IPS DF 19.7 (cell line): ENCODE measurements at regions not wholly inside any gene's neighbourhood (a gene's known extent, or its start where the extent isn't known, plus 50 kb on each side); places are given as distances from the start of the nearest gene placed in this dataset.
A peak's percentile ranks its signal among the peaks of the same experiment; 100 is the strongest.

ENCODE experiments used
- DNase-seq: peaks from one replicate; pipeline ENCODE4 v3.0.0-alpha.2; 2013; ENCODE audit warnings: low read depth, low spot score

- DNase-seq, result no peak
Measured at GRCh38 chr14:101202627-101203404, 299.3 kb upstream of the RTL1 start.

GRCh38 chr14:101206556-101206955 lies 303.0 kb upstream of the RTL1 start:
- DNase-seq, result no peak

GRCh38 chr14:101207041-101207440 lies 303.5 kb upstream of the RTL1 start:
- no peak for DNase-seq

GRCh38 chr14:101207897-101208296 lies 304.4 kb upstream of the RTL1 start:
- no peak for DNase-seq

- DNase-seq, result no peak
Measured at GRCh38 chr14:101209594-101209993, 306.1 kb upstream of the RTL1 start.

- no peak for DNase-seq
Measured at GRCh38 chr14:101215266-101215665, 311.7 kb upstream of the RTL1 start.

- DNase-seq, result no peak
Measured at GRCh38 chr14:101215927-101216326, 312.4 kb upstream of the RTL1 start.

- no peak for DNase-seq
Measured at GRCh38 chr14:101216366-101217079, 313.0 kb upstream of the RTL1 start.

GRCh38 chr14:101217080-101217463 lies 313.6 kb upstream of the RTL1 start:
- DNase-seq, result no peak

- no peak for DNase-seq
Measured at GRCh38 chr14:101217616-101218371, 314.3 kb upstream of the RTL1 start.

- DNase-seq, result no peak
Measured at GRCh38 chr14:101219896-101220703, 316.6 kb upstream of the RTL1 start.

GRCh38 chr14:101220921-101221510 lies 317.5 kb upstream of the RTL1 start:
- no peak for DNase-seq

GRCh38 chr14:101221549-101222160 lies 318.1 kb upstream of the RTL1 start:
- no peak for DNase-seq

- no peak for DNase-seq
Measured at GRCh38 chr14:101222362-101223070, 319.0 kb upstream of the RTL1 start.

GRCh38 chr14:101223127-101223526 lies 319.6 kb upstream of the RTL1 start:
- peak; percentile 25 for DNase-seq

GRCh38 chr14:101223561-101224162 lies 320.1 kb upstream of the RTL1 start:
- DNase-seq, result no peak

- no peak for DNase-seq
Measured at GRCh38 chr14:101224356-101225156, 321.0 kb upstream of the RTL1 start.

- DNase-seq, result no peak
Measured at GRCh38 chr14:101225157-101226152, 321.9 kb upstream of the RTL1 start.
